Gastrocnemius medialis (tissue), 4 donors: ENCODE measurements at regions not wholly inside any gene's neighbourhood (a gene's known extent, or its start where the extent isn't known, plus 50 kb on each side); places are given as distances from the start of the nearest gene placed in this dataset.

Source experiments
- CTCF ChIP-seq, 5 experiments: fragments of 450-650 bp in 3 of 5; fragments of 200-600 bp in 2 of 5; sonication (generic) in 2 of 5; IDR thresholded peaks in 4 of 5; conservative IDR thresholded peaks in 1 of 5; 1 replicate in 4 of 5; 2 replicates in 1 of 5; pipeline ENCODE4 v1.5.1; 2016 to 2019; ENCODE audit warnings: antibody characterized with exemption in 5 of 5, mild to moderate bottlenecking in 3 of 5, moderate library complexity in 3 of 5
- POLR2A ChIP-seq, 2 donors: fragments of 450-650 bp; IDR thresholded peaks; one replicate each; pipeline ENCODE4 v1.6.1; 2017; ENCODE audit warnings: antibody characterized with exemption in 2 of 2, mild to moderate bottlenecking in 2 of 2, moderate library complexity in 2 of 2

- no peak for TF ChIP-seq CTCF (IDR thresholded peaks at IDR 0.05 in 4 of 5, conservative IDR thresholded peaks at IDR 0.05 in 1 of 5)
- no peak for TF ChIP-seq POLR2A (IDR thresholded peaks at IDR 0.05)
These were observed 856.6 kb upstream of the MGAT4C start for GRCh38 chr12:87112571-87113345.
